ENCODE measurements at regions not wholly inside any gene's neighbourhood (a gene's known extent, or its start where the extent isn't known, plus 50 kb on each side); places are given as distances from the start of the nearest gene placed in this dataset.

GRCh38 chr11:41917900-41918299 lies 458.4 kb upstream of the LRRC4C start:
- no peaks in the 10 kb centered on the region for H3K36me3 ChIP-seq (ENCODE audit: control insufficient read depth, insufficient read depth, low read length)

GRCh38 chr11:41920374-41920773 lies 460.9 kb upstream of the LRRC4C start:
- H3K9ac ChIP-seq (ENCODE audit: insufficient read depth, low read length): no peak overlapping the region

More at GRCh38 chr11:41917900-41918299, 458.4 kb upstream of the LRRC4C start:
- Histone ChIP-seq H3K4me3 (replicated peaks in 1 of 4; ENCODE audit: control extremely low read depth in 1 of 4, insufficient read depth in 1 of 4, low read depth in 3 of 4, low read length in 4 of 4) (no peak overlapping the region), H2AFZ (ENCODE audit: low read length) (no peak overlapping the region), H3K4me2 (ENCODE audit: extremely low read depth, insufficient read depth, low read length) (no peak overlapping the region), H3K79me2 (ENCODE audit: control insufficient read depth, insufficient read depth, low read length) (no peaks in the 10 kb centered on the region), H3K9ac (ENCODE audit: insufficient read depth, low read length) (no peak overlapping the region), H3K27ac (ENCODE audit: insufficient read depth, low read length) (no peak overlapping the region), H3K9me3 (ENCODE audit: control insufficient read depth, insufficient read depth, low read depth, low read length) (no peaks in the 10 kb centered on the region), H4K20me1 (ENCODE audit: control insufficient read depth, extremely low read depth, insufficient read depth, low read length) (no peaks in the 10 kb centered on the region), H3K4me1 (ENCODE audit: control insufficient read depth, extremely low read depth, insufficient read depth, low read length) (no peaks in the 10 kb centered on the region), H3K27me3 (ENCODE audit: control insufficient read depth, insufficient read depth, low read length) (no peaks in the 10 kb centered on the region)
- TF ChIP-seq EZH2 (IDR thresholded peaks at IDR 0.05; ENCODE audit: low read length, missing control alignments) (no peak), CTCF (conservative IDR thresholded peaks at IDR 0.05 in 1 of 2, IDR thresholded peaks at IDR 0.05 in 1 of 2; ENCODE audit: low read depth in 1 of 2, low read length in 2 of 2) (no peak)
- no peak for DNase-seq (ENCODE audit: low read depth in 2 of 2)

GRCh38 chr11:41921746-41922390 lies 462.4 kb upstream of the LRRC4C start:
- TF ChIP-seq EZH2 (IDR thresholded peaks at IDR 0.05; ENCODE audit: low read length, missing control alignments) (no peak), CTCF (conservative IDR thresholded peaks at IDR 0.05 in 1 of 2, IDR thresholded peaks at IDR 0.05 in 1 of 2; ENCODE audit: low read depth in 1 of 2, low read length in 2 of 2) (no peak)
- no peaks in the 10 kb centered on the region for H4K20me1 ChIP-seq (ENCODE audit: control insufficient read depth, extremely low read depth, insufficient read depth, low read length)
- no peak overlapping the region for H3K9ac ChIP-seq (ENCODE audit: insufficient read depth, low read length)

More at GRCh38 chr11:41920374-41920773, 460.9 kb upstream of the LRRC4C start:
- Histone ChIP-seq H3K4me3 (replicated peaks in 1 of 4; ENCODE audit: control extremely low read depth in 1 of 4, insufficient read depth in 1 of 4, low read depth in 3 of 4, low read length in 4 of 4) (no peak overlapping the region), H3K4me2 (ENCODE audit: extremely low read depth, insufficient read depth, low read length) (no peak overlapping the region), H4K20me1 (ENCODE audit: control insufficient read depth, extremely low read depth, insufficient read depth, low read length) (no peaks in the 10 kb centered on the region), H3K27me3 (ENCODE audit: control insufficient read depth, insufficient read depth, low read length) (no peaks in the 10 kb centered on the region), H3K36me3 (ENCODE audit: control insufficient read depth, insufficient read depth, low read length) (no peaks in the 10 kb centered on the region), H3K27ac (ENCODE audit: insufficient read depth, low read length) (no peak overlapping the region), H3K79me2 (ENCODE audit: control insufficient read depth, insufficient read depth, low read length) (no peaks in the 10 kb centered on the region), H2AFZ (ENCODE audit: low read length) (no peak overlapping the region), H3K9me3 (ENCODE audit: control insufficient read depth, insufficient read depth, low read depth, low read length) (no peaks in the 10 kb centered on the region), H3K4me1 (ENCODE audit: control insufficient read depth, extremely low read depth, insufficient read depth, low read length) (no peaks in the 10 kb centered on the region)
- TF ChIP-seq EZH2 (IDR thresholded peaks at IDR 0.05; ENCODE audit: low read length, missing control alignments): no peak
- no peak for TF ChIP-seq CTCF (conservative IDR thresholded peaks at IDR 0.05 in 1 of 2, IDR thresholded peaks at IDR 0.05 in 1 of 2; ENCODE audit: low read depth in 1 of 2, low read length in 2 of 2)
- DNase-seq (ENCODE audit: low read depth in 2 of 2): no peak

More at GRCh38 chr11:41921746-41922390, 462.4 kb upstream of the LRRC4C start:
- Histone ChIP-seq H2AFZ (ENCODE audit: low read length) (no peak overlapping the region), H3K27ac (ENCODE audit: insufficient read depth, low read length) (no peak overlapping the region), H3K9me3 (ENCODE audit: control insufficient read depth, insufficient read depth, low read depth, low read length) (no peaks in the 10 kb centered on the region), H3K4me2 (ENCODE audit: extremely low read depth, insufficient read depth, low read length) (no peak overlapping the region), H3K36me3 (ENCODE audit: control insufficient read depth, insufficient read depth, low read length) (no peaks in the 10 kb centered on the region), H3K27me3 (ENCODE audit: control insufficient read depth, insufficient read depth, low read length) (no peaks in the 10 kb centered on the region), H3K4me1 (ENCODE audit: control insufficient read depth, extremely low read depth, insufficient read depth, low read length) (no peaks in the 10 kb centered on the region), H3K4me3 (replicated peaks in 1 of 4; ENCODE audit: control extremely low read depth in 1 of 4, insufficient read depth in 1 of 4, low read depth in 3 of 4, low read length in 4 of 4) (no peak overlapping the region), H3K79me2 (ENCODE audit: control insufficient read depth, insufficient read depth, low read length) (no peaks in the 10 kb centered on the region)
- no peak for DNase-seq (ENCODE audit: low read depth in 2 of 2)
